ENCODE measurements at regions not wholly inside any gene's neighbourhood (a gene's known extent, or its start where the extent isn't known, plus 50 kb on each side); places are given as distances from the start of the nearest gene placed in this dataset.
"Not testable (repeated sequence)": the region's sequence is repeated elsewhere in the genome, so short reads cannot be mapped to it uniquely, and the experiment has no call there.

GRCh38 chr2:146541896-146542295, 1302.9 kb upstream of the ACVR2A start:
- TF ChIP-seq EZH2 (IDR thresholded peaks at IDR 0.05; ENCODE audit: borderline replicate concordance, low read depth, low read length, poor library complexity, severe bottlenecking), result no peak
- TF ChIP-seq, protein P1, sequence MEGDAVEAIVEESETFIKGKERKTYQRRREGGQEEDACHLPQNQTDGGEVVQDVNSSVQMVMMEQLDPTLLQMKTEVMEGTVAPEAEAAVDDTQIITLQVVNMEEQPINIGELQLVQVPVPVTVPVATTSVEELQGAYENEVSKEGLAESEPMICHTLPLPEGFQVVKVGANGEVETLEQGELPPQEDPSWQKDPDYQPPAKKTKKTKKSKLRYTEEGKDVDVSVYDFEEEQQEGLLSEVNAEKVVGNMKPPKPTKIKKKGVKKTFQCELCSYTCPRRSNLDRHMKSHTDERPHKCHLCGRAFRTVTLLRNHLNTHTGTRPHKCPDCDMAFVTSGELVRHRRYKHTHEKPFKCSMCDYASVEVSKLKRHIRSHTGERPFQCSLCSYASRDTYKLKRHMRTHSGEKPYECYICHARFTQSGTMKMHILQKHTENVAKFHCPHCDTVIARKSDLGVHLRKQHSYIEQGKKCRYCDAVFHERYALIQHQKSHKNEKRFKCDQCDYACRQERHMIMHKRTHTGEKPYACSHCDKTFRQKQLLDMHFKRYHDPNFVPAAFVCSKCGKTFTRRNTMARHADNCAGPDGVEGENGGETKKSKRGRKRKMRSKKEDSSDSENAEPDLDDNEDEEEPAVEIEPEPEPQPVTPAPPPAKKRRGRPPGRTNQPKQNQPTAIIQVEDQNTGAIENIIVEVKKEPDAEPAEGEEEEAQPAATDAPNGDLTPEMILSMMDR (conservative IDR thresholded peaks at IDR 0.05; ENCODE audit: low read depth, low read length), result no peak
- H3K36me3 ChIP-seq (ENCODE audit: insufficient read depth, low read length, poor library complexity, severe bottlenecking), result no peaks in the 10 kb centered on the region
- DNase-seq (ENCODE audit: low spot score), result no peak
- H3K4me1 ChIP-seq (ENCODE audit: insufficient read depth, low read length, poor library complexity, severe bottlenecking), result no peaks in the 10 kb centered on the region
- no peaks in the 10 kb centered on the region for H3K27me3 ChIP-seq (replicated peaks; ENCODE audit: insufficient read depth, low read depth, low read length, poor library complexity)
- H3K27ac ChIP-seq (ENCODE audit: low read depth, low read length, poor library complexity, severe bottlenecking), result no peak overlapping the region
- BruUV-seq (replicated peaks), result no TSS peak
- intact Hi-C loops (cut with micrococcal nuclease; ENCODE audit: unreplicated experiment), result no loop called here
- no peak overlapping the region for H3K4me3 ChIP-seq (ENCODE audit: low read depth, low read length, poor library complexity, severe bottlenecking)
- no peaks in the 10 kb centered on the region for H3K9me3 ChIP-seq (ENCODE audit: low read depth, low read length, poor library complexity, severe bottlenecking)
- ChIA-PET CTCF (no interaction called here), POLR2A (ENCODE audit: low non-redundant PET) (interaction anchor here (0.6 kb wide), 1 partner anchor 1081 kb away, joined by 5 read pairs; no protein-coding TSS in a partner anchor)

GRCh38 chr2:146540271-146540932, 1304.4 kb upstream of the ACVR2A start:
- H3K9me3 ChIP-seq (ENCODE audit: low read depth, low read length, poor library complexity, severe bottlenecking), result no peaks in the 10 kb centered on the region
- CTCF ChIA-PET, result interaction anchor here (0.7 kb wide), 1 partner anchor 31 kb away, joined by 3 read pairs; no protein-coding TSS in a partner anchor
- no TSS peak for BruUV-seq (replicated peaks)
- H3K27ac ChIP-seq (ENCODE audit: low read depth, low read length, poor library complexity, severe bottlenecking), result no peak overlapping the region
- no peaks in the 10 kb centered on the region for H3K27me3 ChIP-seq (replicated peaks; ENCODE audit: insufficient read depth, low read depth, low read length, poor library complexity)
- POLR2A ChIA-PET (ENCODE audit: low non-redundant PET), result no interaction called here
- no peak overlapping the region for H3K4me3 ChIP-seq (ENCODE audit: low read depth, low read length, poor library complexity, severe bottlenecking)
- intact Hi-C loops (cut with micrococcal nuclease; ENCODE audit: unreplicated experiment), result no loop called here
- H3K4me1 ChIP-seq (ENCODE audit: insufficient read depth, low read length, poor library complexity, severe bottlenecking), result no peaks in the 10 kb centered on the region
- no peak for TF ChIP-seq EZH2 (IDR thresholded peaks at IDR 0.05; ENCODE audit: borderline replicate concordance, low read depth, low read length, poor library complexity, severe bottlenecking)
- TF ChIP-seq, protein P1 (conservative IDR thresholded peaks at IDR 0.05; ENCODE audit: low read depth, low read length), result no peak
- DNase-seq (ENCODE audit: low spot score), result peak; percentile 22
- H3K36me3 ChIP-seq (ENCODE audit: insufficient read depth, low read length, poor library complexity, severe bottlenecking), result no peaks in the 10 kb centered on the region

DNA sequence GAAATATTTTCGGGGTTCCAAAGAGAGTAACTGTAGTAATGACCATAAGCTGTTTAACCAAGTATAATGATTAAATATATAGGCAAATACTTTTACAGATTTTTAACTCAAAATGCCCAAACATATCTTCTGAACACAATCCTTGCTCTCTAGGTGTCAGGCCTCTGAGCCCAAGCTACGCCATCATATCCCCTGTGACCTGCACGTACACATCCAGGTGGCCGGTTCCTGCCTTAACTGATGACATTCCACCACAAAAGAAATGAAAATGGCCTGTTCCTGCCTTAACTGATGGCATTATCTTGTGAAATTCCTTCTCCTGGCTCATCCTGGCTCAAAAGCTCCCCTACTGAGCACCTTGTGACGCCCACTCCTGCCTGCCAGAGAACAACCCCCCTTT, 1305.1 kb upstream of the ACVR2A start:
- H3K27me3 ChIP-seq (replicated peaks; ENCODE audit: insufficient read depth, low read depth, low read length, poor library complexity); CTCF ChIA-PET; BruUV-seq (replicated peaks); H3K9me3 ChIP-seq (ENCODE audit: low read depth, low read length, poor library complexity, severe bottlenecking); DNase-seq (ENCODE audit: low spot score); H3K36me3 ChIP-seq (ENCODE audit: insufficient read depth, low read length, poor library complexity, severe bottlenecking); intact Hi-C loops (cut with micrococcal nuclease; ENCODE audit: unreplicated experiment); POLR2A ChIA-PET (ENCODE audit: low non-redundant PET); H3K4me1 ChIP-seq (ENCODE audit: insufficient read depth, low read length, poor library complexity, severe bottlenecking); H3K4me3 ChIP-seq (ENCODE audit: low read depth, low read length, poor library complexity, severe bottlenecking); H3K27ac ChIP-seq (ENCODE audit: low read depth, low read length, poor library complexity, severe bottlenecking): not testable (repeated sequence)

GRCh38 chr2:146537477-146537876, 1307.4 kb upstream of the ACVR2A start:
- ChIA-PET POLR2A (ENCODE audit: low non-redundant PET) (no interaction called here), CTCF (no interaction called here)
- H3K27me3 ChIP-seq (replicated peaks; ENCODE audit: insufficient read depth, low read depth, low read length, poor library complexity), result no peaks in the 10 kb centered on the region
- no peaks in the 10 kb centered on the region for H3K4me1 ChIP-seq (ENCODE audit: insufficient read depth, low read length, poor library complexity, severe bottlenecking)
- intact Hi-C loops (cut with micrococcal nuclease; ENCODE audit: unreplicated experiment), result no loop called here
- no peak overlapping the region for H3K27ac ChIP-seq (ENCODE audit: low read depth, low read length, poor library complexity, severe bottlenecking)
- H3K36me3 ChIP-seq (ENCODE audit: insufficient read depth, low read length, poor library complexity, severe bottlenecking), result no peaks in the 10 kb centered on the region
- no peak overlapping the region for H3K4me3 ChIP-seq (ENCODE audit: low read depth, low read length, poor library complexity, severe bottlenecking)
- no peak for TF ChIP-seq EZH2 (IDR thresholded peaks at IDR 0.05; ENCODE audit: borderline replicate concordance, low read depth, low read length, poor library complexity, severe bottlenecking)
- TF ChIP-seq, protein P1 (conservative IDR thresholded peaks at IDR 0.05; ENCODE audit: low read depth, low read length), result no peak
- BruUV-seq (replicated peaks), result no TSS peak
- H3K9me3 ChIP-seq (ENCODE audit: low read depth, low read length, poor library complexity, severe bottlenecking), result no peaks in the 10 kb centered on the region
- no peak for DNase-seq (ENCODE audit: low spot score)
